H9 (cell line): ENCODE measurements at regions not wholly inside any gene's neighbourhood (a gene's known extent, or its start where the extent isn't known, plus 50 kb on each side); places are given as distances from the start of the nearest gene placed in this dataset.

Experiments
- DNase-seq: peaks from one replicate; pipeline ENCODE4 v3.0.0-alpha.2; 2017
- H2AFZ ChIP-seq: one replicate; pipeline ENCODE4 v1.6.1; 2013; ENCODE audit warnings: mild to moderate bottlenecking, low read length, control low read depth, moderate library complexity
- H2AK5ac ChIP-seq: 2 replicates; pipeline ENCODE4 v1.6.1; 2013; ENCODE audit warnings: low read length, control low read depth, mixed read lengths; ENCODE audit not compliant: insufficient read length
- H2BK120ac ChIP-seq: one replicate; pipeline ENCODE4 v1.6.1; 2013; ENCODE audit warnings: low read depth, mild to moderate bottlenecking, low read length, control low read depth, inconsistent platforms; ENCODE audit not compliant: poor library complexity, severe bottlenecking
- H2BK12ac ChIP-seq: 2 replicates; pipeline ENCODE4 v1.6.1; 2013; ENCODE audit warnings: low read length, control low read depth, mixed read lengths, low read depth; ENCODE audit not compliant: insufficient read length
- H2BK15ac ChIP-seq: 2 replicates; pipeline ENCODE4 v1.6.1; 2013; ENCODE audit warnings: low read depth, low read length, control low read depth
- H2BK20ac ChIP-seq: one replicate; pipeline ENCODE4 v1.6.1; 2013; ENCODE audit warnings: low read depth, mild to moderate bottlenecking, low read length, control low read depth, inconsistent platforms; ENCODE audit not compliant: poor library complexity, severe bottlenecking
- H2BK5ac ChIP-seq: 2 replicates; pipeline ENCODE4 v1.6.1; 2013; ENCODE audit warnings: low read length, control low read depth, mixed read lengths; ENCODE audit not compliant: insufficient read length
- H3K14ac ChIP-seq: 2 replicates; pipeline ENCODE4 v1.6.1; 2013; ENCODE audit warnings: low read length, control low read depth; ENCODE audit not compliant: insufficient read depth
- H3K18ac ChIP-seq: 2 replicates; pipeline ENCODE4 v1.6.1; 2013; ENCODE audit warnings: low read depth, mild to moderate bottlenecking, mixed read lengths, low read length, control low read depth; ENCODE audit not compliant: insufficient read length
- H3K23ac ChIP-seq: 2 replicates; pipeline ENCODE4 v1.6.1; 2013; ENCODE audit warnings: low read length, control low read depth, mixed read lengths, low read depth; ENCODE audit not compliant: insufficient read length
- H3K23me2 ChIP-seq: 2 replicates; pipeline ENCODE4 v1.6.1; 2013; ENCODE audit warnings: low read depth, mild to moderate bottlenecking, mixed read lengths, low read length, control low read depth; ENCODE audit not compliant: insufficient read length, poor library complexity, severe bottlenecking
- H3K27ac ChIP-seq: 2 replicates; pipeline ENCODE4 v1.5.1; 2013; ENCODE audit warnings: low read length, control low read depth, mixed read lengths, low read depth; ENCODE audit not compliant: insufficient read length
- H3K27me3 ChIP-seq: 2 replicates; pipeline ENCODE4 v1.6.1; 2013; ENCODE audit warnings: low read length, control low read depth, inconsistent platforms; ENCODE audit not compliant: insufficient read depth
- H3K4ac ChIP-seq: 2 replicates; pipeline ENCODE4 v1.6.1; 2013; ENCODE audit warnings: low read depth, mild to moderate bottlenecking, control low read depth, inconsistent platforms, low read length, moderate library complexity
- H3K4me1 ChIP-seq: 2 replicates; pipeline ENCODE4 v1.6.1; 2013; ENCODE audit warnings: low read length, control low read depth, inconsistent platforms; ENCODE audit not compliant: insufficient read depth
- H3K4me2 ChIP-seq: 2 replicates; pipeline ENCODE4 v1.6.1; 2013; ENCODE audit warnings: low read length, control low read depth, mixed read lengths; ENCODE audit not compliant: insufficient read length, insufficient read depth
- H3K56ac ChIP-seq: 2 replicates; pipeline ENCODE4 v1.6.1; 2013; ENCODE audit warnings: low read depth, mild to moderate bottlenecking, mixed read lengths, low read length, control low read depth; ENCODE audit not compliant: insufficient read length
- H3K79me1 ChIP-seq: 2 replicates; pipeline ENCODE4 v1.6.1; 2013; ENCODE audit warnings: low read depth, mild to moderate bottlenecking, moderate library complexity, low read length, control low read depth, inconsistent platforms; ENCODE audit not compliant: insufficient read depth, poor library complexity, severe bottlenecking
- H3K79me2 ChIP-seq: 2 replicates; pipeline ENCODE4 v1.6.1; 2013; ENCODE audit warnings: low read length, control low read depth, inconsistent platforms; ENCODE audit not compliant: insufficient read depth
- H3K9ac ChIP-seq: 2 replicates; pipeline ENCODE4 v1.6.1; 2013; ENCODE audit warnings: low read length, control low read depth, mixed read lengths; ENCODE audit not compliant: insufficient read length; ENCODE audit errors: extremely low read depth
- H3K9me3 ChIP-seq: one replicate; pipeline ENCODE4 v1.6.1; 2013; ENCODE audit warnings: low read depth, low read length, inconsistent platforms; ENCODE audit not compliant: control insufficient read depth
- H3T11ph ChIP-seq: one replicate; pipeline ENCODE4 v1.6.1; 2013; ENCODE audit warnings: mild to moderate bottlenecking, low read length, control low read depth, inconsistent platforms
- H4K20me1 ChIP-seq: one replicate; pipeline ENCODE4 v1.6.1; 2013; ENCODE audit not compliant: control insufficient read depth, insufficient read length, insufficient read depth
- H4K5ac ChIP-seq: 2 replicates; pipeline ENCODE4 v1.6.1; 2013; ENCODE audit warnings: low read depth, mild to moderate bottlenecking, mixed read lengths, low read length, control low read depth; ENCODE audit not compliant: insufficient read length
- H4K8ac ChIP-seq: replicated peaks from 2 replicates; pipeline ENCODE4 v1.6.1; 2013; ENCODE audit warnings: low read length, control low read depth, mixed read lengths, low read depth; ENCODE audit not compliant: insufficient read length
- H4K91ac ChIP-seq: 2 replicates; pipeline ENCODE4 v1.6.1; 2013; ENCODE audit warnings: low read depth, mild to moderate bottlenecking, moderate library complexity, mixed read lengths, low read length, control low read depth; ENCODE audit not compliant: insufficient read length
- H3K27ac Mint-ChIP-seq, 3 experiments: 2 replicates in 2 of 3; 3 replicates in 1 of 3; pipeline ENCODE4 v1.8.0; 2020 to 2021; ENCODE audit warnings: mixed read lengths in 3 of 3, mild to moderate bottlenecking in 1 of 3, moderate library complexity in 1 of 3
- H3K27me3 Mint-ChIP-seq: 2 replicates; pipeline ENCODE4 v1.8.0; 2021; ENCODE audit warnings: low read depth, mild to moderate bottlenecking, moderate library complexity, mixed read lengths
- H3K36me3 Mint-ChIP-seq, 3 experiments: 2 replicates in 2 of 3; 3 replicates in 1 of 3; pipeline ENCODE4 v1.8.0; 2020 to 2021; ENCODE audit warnings: low read depth in 3 of 3, mixed read lengths in 3 of 3; ENCODE audit not compliant: insufficient read depth in 1 of 3
- H3K4me1 Mint-ChIP-seq, 2 experiments: 2 replicates each; pipeline ENCODE4 v1.8.0; 2020; ENCODE audit warnings: mixed read lengths in 2 of 2
- H3K4me3 Mint-ChIP-seq, 2 experiments: 2 replicates in 1 of 2; 3 replicates in 1 of 2; pipeline ENCODE4 v1.8.0; 2020 to 2021; ENCODE audit warnings: mild to moderate bottlenecking in 2 of 2, mixed read lengths in 2 of 2, moderate library complexity in 1 of 2
- H3K9me3 Mint-ChIP-seq, 2 experiments: 2 replicates in 1 of 2; 3 replicates in 1 of 2; pipeline ENCODE4 v1.8.0; 2020; ENCODE audit warnings: mild to moderate bottlenecking in 2 of 2, mixed read lengths in 2 of 2, moderate library complexity in 1 of 2
- WGBS: extraction: QIAGEN DNeasy Blood & Tissue Kit; methylation state at CpG from one replicate; pipeline ENCODE4 v1.1.7; 2013; ENCODE audit warnings: missing lambda C conversion rate, low lambda C conversion rate, mixed read lengths; ENCODE audit not compliant: insufficient read length; ENCODE audit errors: extremely low coverage; 5-methylcytosine and 5-hydroxymethylcytosine counted together
- TF ChIP-seq, protein P1 (sequence below): fragments of 200-600 bp; sonication (generic); conservative IDR thresholded peaks from 3 replicates; pipeline ENCODE4 v1.8.0; 2021; ENCODE audit warnings: antibody characterized with exemption, mild to moderate bottlenecking

DNA sequence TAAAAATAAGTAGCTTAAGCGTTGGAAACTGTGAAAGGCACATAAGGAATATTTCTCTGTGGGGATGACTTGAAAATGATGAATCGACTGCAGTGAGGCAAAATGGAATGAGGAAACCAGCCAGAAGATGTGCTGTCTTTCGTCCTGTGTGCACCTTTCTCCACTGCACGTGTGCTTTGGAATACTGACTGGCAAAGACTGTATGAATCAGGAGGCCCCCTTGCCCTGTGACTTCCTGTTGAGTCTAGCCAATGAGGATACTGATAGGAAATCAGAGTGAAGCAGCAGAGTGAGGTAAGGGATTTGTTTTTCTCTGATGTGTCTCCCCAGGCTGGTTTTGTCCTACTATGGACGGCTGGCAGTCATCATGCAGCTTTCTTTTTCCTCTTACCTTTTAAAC lies 118.2 kb upstream of the ADGRL4 start:
- TF ChIP-seq, protein P1, sequence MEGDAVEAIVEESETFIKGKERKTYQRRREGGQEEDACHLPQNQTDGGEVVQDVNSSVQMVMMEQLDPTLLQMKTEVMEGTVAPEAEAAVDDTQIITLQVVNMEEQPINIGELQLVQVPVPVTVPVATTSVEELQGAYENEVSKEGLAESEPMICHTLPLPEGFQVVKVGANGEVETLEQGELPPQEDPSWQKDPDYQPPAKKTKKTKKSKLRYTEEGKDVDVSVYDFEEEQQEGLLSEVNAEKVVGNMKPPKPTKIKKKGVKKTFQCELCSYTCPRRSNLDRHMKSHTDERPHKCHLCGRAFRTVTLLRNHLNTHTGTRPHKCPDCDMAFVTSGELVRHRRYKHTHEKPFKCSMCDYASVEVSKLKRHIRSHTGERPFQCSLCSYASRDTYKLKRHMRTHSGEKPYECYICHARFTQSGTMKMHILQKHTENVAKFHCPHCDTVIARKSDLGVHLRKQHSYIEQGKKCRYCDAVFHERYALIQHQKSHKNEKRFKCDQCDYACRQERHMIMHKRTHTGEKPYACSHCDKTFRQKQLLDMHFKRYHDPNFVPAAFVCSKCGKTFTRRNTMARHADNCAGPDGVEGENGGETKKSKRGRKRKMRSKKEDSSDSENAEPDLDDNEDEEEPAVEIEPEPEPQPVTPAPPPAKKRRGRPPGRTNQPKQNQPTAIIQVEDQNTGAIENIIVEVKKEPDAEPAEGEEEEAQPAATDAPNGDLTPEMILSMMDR = no peak
- H3K4me3 Mint-ChIP-seq = no peak overlapping the region
- H3K23ac ChIP-seq = no peak overlapping the region
- no peaks in the 10 kb centered on the region for H3K79me2 ChIP-seq
- no peak overlapping the region for H3K9ac ChIP-seq
- peaks cover 0 to 2% (median 0%) of the 10 kb centered on the region in 3 experiments; a peak in 1 of 7 replicates for H3K36me3 Mint-ChIP-seq
- H3K27ac ChIP-seq = no peak overlapping the region
- no peak overlapping the region for H3K4me2 ChIP-seq
- H3K23me2 ChIP-seq = no peaks in the 10 kb centered on the region
- H4K5ac ChIP-seq = no peak overlapping the region
- H3K4ac ChIP-seq = no peak overlapping the region
- no peak overlapping the region for H2AFZ ChIP-seq
- H3K56ac ChIP-seq = no peak overlapping the region
- no peak overlapping the region for H2BK120ac ChIP-seq
- no peaks in the 10 kb centered on the region for H4K20me1 ChIP-seq
- DNase-seq = no peak
- no peak overlapping the region for H3K14ac ChIP-seq
- no peaks in the 10 kb centered on the region for H3K9me3 ChIP-seq
- no peak overlapping the region for H3T11ph ChIP-seq
- H3K27ac Mint-ChIP-seq = no peak overlapping the region; a peak in 1 of 7 replicates
- no peaks in the 10 kb centered on the region for H3K27me3 ChIP-seq
- H4K8ac ChIP-seq = no peak overlapping the region
- H3K18ac ChIP-seq = no peak overlapping the region
- H3K27me3 Mint-ChIP-seq = no peaks in the 10 kb centered on the region
- no peak overlapping the region for H2BK5ac ChIP-seq
- H3K4me1 Mint-ChIP-seq = no peaks in the 10 kb centered on the region
- no peak overlapping the region for H4K91ac ChIP-seq
- no peak overlapping the region for H2BK20ac ChIP-seq
- H2BK12ac ChIP-seq = no peak overlapping the region
- no peaks in the 10 kb centered on the region; a peak in 1 of 5 replicates for H3K9me3 Mint-ChIP-seq
- no peak overlapping the region for H2AK5ac ChIP-seq
- no peaks in the 10 kb centered on the region for H3K79me1 ChIP-seq
- H3K4me1 ChIP-seq = no peaks in the 10 kb centered on the region
- no CpG with 5 or more reads among the region's 5 CpGs for WGBS
- H2BK15ac ChIP-seq = no peak overlapping the region
